Sigmoid colon (tissue), 4 donors: ENCODE measurements at regions not wholly inside any gene's neighbourhood (a gene's known extent, or its start where the extent isn't known, plus 50 kb on each side); places are given as distances from the start of the nearest gene placed in this dataset.

ENCODE experiments used
- CTCF ChIP-seq, 4 experiments: fragments of 450-650 bp in 3 of 4; fragments of 200-600 bp in 1 of 4; IDR thresholded peaks; one replicate each; pipeline ENCODE4 v1.5.1; 2016 to 2019; ENCODE audit warnings: antibody characterized with exemption in 4 of 4, mild to moderate bottlenecking in 3 of 4, moderate library complexity in 2 of 4
- POLR2A ChIP-seq, 2 donors: fragments of 450-650 bp; IDR thresholded peaks; one replicate each; pipeline ENCODE4 v1.6.1; 2016; ENCODE audit warnings: antibody characterized with exemption in 2 of 2, mild to moderate bottlenecking in 2 of 2, moderate library complexity in 2 of 2
- POLR2AphosphoS5 ChIP-seq, 4 donors: sonication (generic); formaldehyde crosslinking; IDR thresholded peaks; one replicate each; pipeline ENCODE4 v1.6.1; 2017; ENCODE audit warnings: antibody characterized with exemption in 4 of 4

GRCh38 chr12:58051378-58051777 is 110.0 kb downstream of the ATP23 start:
- TF ChIP-seq POLR2AphosphoS5 (IDR thresholded peaks at IDR 0.05) = no peak
- TF ChIP-seq CTCF (IDR thresholded peaks at IDR 0.05) = no peak
- TF ChIP-seq POLR2A (IDR thresholded peaks at IDR 0.05) = no peak
